C4-2B (cell line): ENCODE measurements at regions not wholly inside any gene's neighbourhood (a gene's known extent, or its start where the extent isn't known, plus 50 kb on each side); places are given as distances from the start of the nearest gene placed in this dataset.

ENCODE experiments used
- ZFX ChIP-seq: fragments of 450-650 bp; IDR thresholded peaks from 2 replicates; pipeline ENCODE4 v1.6.1; 2017
- TF ChIP-seq, protein P1 (sequence below): fragments of 450-650 bp; conservative IDR thresholded peaks from 2 replicates; pipeline ENCODE4 v1.5.1; 2017; ENCODE audit warnings: mild to moderate bottlenecking

DNA sequence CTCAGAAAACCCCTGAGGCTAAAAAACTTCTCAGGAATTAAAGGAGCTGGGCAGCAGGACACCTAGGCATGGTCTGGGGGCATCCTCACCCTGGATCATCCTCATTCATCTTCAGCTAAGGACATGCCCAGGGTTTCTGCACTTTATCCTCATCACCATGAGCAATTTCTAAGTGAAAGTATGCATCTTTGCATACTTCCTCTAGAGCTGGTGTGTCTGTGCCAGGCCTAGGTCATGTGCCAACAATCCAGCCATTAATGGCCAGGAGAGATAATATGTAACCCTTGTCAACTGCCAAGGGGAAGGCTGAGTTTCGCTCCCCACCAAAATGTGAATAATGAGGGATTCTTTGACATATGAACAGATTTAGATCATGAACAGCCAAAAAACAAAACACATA lies 160.5 kb downstream of the KITLG start:
- TF ChIP-seq, protein P1, sequence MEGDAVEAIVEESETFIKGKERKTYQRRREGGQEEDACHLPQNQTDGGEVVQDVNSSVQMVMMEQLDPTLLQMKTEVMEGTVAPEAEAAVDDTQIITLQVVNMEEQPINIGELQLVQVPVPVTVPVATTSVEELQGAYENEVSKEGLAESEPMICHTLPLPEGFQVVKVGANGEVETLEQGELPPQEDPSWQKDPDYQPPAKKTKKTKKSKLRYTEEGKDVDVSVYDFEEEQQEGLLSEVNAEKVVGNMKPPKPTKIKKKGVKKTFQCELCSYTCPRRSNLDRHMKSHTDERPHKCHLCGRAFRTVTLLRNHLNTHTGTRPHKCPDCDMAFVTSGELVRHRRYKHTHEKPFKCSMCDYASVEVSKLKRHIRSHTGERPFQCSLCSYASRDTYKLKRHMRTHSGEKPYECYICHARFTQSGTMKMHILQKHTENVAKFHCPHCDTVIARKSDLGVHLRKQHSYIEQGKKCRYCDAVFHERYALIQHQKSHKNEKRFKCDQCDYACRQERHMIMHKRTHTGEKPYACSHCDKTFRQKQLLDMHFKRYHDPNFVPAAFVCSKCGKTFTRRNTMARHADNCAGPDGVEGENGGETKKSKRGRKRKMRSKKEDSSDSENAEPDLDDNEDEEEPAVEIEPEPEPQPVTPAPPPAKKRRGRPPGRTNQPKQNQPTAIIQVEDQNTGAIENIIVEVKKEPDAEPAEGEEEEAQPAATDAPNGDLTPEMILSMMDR: no peak
- TF ChIP-seq ZFX: no peak
